RKO (cell line): ENCODE measurements at regions not wholly inside any gene's neighbourhood (a gene's known extent, or its start where the extent isn't known, plus 50 kb on each side); places are given as distances from the start of the nearest gene placed in this dataset.

Experiments used
- DNase-seq: peaks from one replicate; pipeline ENCODE4 v3.0.0-alpha.2; 2016; ENCODE audit warnings: low spot score

DNA sequence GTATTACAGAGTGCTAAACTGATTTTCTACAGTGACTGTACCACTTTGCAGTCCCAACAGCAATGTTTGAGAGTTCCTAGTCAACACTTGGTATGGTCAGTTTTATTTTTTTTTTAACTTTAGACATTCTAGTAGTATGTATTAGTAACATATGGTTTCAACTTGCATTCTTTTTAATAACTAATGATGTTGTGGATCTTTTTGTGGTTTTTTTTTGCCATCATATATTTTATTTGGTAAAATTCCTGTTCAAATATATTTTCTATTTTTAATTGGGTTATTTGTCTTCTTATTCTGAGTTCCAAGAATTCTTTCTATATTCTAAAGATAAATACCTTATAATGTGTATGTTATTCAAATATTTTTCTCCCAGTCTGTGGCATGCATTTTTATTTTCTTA, 189.4 kb upstream of the ECI2 start:
- no peak for DNase-seq

DNA sequence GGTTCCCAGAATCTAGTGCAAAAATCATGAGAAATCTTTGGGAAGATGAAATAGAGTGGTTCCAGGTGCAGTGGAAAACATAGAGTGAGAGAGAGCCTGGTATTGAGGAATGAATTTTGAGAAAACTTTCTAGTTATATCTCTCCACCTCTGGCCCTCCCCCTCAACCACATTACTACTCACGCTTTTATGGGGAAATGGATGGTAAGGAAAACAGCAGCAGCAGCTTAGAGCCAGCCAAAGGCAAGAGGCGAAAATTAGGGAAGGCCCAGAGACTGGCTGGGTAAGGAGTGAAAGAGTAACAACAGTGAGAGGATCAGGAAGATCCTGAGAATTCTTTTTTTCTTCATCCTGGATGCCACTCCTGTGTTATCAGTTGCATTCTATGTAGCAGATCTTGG, 187.9 kb upstream of the ECI2 start:
- DNase-seq = no peak

DNA sequence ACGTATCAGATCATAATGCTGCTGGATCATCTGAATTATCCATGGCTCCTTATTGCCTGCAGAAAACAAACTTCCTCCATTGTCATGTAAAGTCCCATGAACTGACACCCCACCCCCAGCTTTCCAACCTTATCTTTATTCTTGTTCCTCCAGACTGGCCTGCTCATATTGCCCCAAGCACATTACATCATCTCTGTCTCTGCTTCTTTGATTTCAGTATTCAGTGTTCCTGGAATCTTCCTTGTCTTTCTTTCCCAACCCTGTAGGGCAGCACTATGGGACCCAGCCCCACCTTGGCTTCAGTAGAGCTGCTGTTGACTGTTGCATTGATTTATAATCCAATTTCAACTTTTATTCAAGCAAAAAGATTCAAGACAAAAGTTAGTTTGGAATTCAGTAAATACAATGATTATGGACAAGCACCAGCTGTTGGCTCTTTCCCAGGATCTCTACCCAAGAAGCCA, 187.5 kb upstream of the ECI2 start:
- no peak for DNase-seq

DNA sequence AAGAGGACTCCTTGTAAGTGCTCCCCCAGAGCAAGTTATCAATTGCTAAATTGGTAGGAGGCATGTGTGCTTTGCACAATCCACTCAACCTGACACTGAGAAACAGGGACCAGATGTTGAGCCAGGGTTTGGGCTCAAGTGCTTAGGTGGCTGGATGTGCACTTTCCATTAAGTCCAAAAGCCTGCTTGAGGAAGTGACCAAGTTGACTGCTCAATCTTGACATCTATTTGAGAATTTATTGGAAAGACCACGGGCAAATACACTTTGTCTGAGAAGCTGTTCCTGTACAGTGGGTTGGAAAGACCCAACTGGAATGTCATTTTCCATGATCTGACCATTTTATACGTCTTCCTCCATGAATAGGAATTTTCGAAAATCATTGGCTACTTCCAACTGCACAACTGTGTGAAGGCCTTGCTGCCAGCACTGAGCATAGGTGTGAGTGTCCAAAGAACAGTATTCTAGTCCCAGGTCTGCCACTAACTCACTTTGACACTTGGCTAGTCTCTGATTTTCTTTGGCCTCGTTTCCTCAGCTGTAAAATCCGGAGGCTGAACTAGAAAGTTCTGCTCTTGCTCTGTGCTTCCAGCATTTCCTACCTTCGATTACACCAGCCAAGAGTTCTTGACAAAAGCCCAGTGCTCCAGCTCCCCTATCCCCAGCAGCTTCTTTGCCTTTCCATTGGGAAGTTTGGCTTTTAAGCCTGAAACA, 186.9 kb upstream of the ECI2 start:
- DNase-seq = no peak

DNA sequence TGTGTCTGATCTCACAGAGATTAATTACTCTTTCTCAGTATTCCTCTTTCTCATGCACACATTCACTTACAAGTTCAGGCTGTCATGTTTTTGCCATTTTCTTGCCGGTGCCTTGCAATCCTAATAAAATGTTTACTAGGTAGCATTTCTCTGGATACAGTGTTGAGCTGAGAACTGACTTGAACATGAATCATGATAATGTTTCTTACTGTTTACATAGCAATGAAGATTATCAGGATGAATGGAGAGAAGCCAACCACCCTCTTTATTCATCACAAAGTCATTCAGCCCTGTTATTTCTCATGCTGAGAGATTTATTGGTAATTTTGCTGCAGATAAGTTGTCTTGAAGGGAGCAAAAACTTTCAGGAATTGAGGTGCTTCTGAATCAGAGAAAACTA, 185.5 kb upstream of the ECI2 start:
- DNase-seq = peak; percentile 69

DNA sequence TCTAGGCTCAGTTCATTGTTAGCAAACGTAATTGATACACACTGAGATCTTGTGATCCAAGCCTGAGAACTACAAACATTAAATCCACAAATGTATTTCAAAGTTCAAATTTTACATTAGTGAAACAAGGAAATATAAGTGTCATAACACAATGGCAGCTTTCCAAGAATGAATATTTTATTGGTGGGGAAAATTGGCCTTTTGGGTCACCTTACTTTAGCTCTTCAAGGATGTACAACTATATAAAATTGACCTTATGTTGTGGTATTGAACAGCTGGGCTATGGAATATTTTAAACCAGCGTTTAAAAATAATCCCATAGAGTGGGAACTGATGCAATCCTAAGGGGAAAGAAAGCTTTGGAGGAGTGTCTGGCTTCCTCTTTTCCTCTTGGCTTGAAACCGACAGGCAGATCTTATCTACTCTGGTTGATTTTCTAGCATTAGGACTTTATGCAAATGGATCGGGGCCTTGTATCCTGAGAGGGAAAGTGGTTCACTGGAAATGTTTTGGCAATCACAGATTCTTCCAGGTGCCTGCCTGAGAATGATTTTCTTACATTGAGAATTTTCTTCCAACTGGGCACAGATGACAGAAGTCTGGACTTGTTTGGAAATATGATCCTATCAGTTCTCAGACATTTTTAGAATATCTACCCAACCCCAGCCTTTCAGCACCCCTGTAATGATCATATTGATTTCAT, 184.8 kb upstream of the ECI2 start:
- DNase-seq = no peak

DNA sequence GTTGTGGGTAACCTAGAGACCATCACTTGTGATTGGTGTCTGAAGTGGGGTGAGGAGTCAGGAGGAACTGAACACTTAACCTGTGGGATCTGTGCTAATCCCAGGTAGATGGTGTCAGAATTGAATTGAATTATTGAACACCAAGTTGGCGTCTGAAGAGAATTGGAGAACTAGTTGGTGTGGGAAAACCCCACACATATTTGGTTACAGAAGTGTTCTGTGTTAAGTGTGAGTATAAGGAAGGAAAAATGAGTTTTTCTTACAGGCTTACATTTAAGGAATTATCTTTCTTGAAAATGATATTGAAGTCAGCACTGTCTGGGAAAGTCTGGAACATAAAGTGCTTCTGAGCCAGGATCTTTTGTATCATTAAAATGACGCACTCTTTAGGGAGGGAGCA, 182.9 kb upstream of the ECI2 start:
- no peak for DNase-seq

DNA sequence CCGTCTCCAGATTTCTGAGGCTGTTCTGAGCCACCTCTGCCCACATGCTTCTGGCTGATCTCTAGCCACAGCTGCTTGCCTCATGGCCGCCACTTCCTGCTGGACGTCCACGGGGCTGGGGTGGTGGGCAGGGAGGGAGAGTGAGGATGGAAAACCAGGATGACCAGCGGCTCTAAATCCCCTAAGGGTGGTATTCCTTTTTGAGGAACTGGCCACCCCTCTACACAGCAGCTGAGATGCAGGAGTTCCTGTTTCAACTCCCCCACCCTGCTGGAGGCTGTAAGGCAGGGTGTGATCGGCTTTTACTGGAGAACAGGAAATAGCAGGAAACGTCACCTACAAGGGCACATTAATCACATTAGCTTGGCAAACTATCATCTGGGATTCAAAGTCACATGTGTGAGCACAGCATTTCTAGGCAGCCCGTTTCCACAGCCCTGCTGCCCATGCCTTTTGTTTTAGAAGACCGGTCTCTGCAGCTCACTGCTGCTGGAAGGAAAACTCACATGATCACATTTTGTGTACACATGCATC, 181.6 kb upstream of the ECI2 start:
- DNase-seq = peak; percentile 37

DNA sequence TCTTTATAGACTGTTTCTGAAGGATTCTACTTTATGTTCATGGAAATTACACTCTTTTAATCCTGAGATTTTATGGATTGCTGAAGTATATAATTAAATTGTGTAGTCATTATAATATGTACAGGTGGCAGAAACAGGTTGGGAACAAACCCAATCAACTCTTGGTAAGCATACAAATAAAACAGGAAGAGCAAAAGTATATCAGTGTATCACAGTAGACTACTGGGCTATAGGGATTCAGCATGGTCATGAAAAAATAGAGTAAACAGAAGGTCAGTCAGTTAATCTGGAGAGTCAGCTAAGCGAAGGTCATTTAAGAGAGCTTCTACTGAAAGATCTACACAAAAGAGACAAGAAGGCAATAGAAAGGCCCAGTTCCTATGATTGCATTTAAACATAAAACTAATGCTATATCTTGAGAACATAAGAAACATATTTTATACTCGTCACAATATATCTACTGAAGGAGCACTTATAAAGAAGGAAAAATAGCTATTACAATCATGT, 178.9 kb upstream of the ECI2 start:
- no peak for DNase-seq

DNA sequence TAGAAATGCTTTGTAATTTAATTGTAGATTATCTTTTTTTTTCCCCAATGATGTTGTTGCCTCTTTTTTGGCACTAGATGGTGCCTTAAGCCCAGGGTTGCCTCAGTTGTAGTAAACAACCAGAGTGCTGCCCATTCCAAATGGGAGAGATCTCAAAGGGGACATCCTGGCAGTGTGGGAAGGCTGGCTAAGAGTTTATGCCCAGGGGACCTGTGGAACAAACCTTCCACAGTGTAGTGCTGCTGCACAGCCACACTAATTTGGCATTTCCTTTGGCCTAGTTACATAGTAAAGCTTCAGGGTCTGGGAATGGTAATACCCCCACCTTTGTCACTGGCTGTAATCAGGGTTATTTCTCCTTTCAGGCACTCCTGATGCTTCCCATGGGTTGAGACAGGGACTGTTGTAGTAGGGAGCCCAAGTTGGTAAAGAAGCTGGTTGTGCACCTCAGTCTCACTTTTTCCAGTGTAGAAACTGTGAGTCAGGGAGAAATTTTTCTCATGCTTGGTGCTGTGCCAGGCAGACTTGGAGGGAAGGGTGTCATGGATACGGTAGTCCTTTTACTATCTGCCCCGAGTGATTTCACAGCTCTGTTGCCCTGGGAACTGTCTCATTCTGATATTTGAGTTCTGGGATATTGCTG, 177.8 kb upstream of the ECI2 start:
- DNase-seq = peak; percentile 38

DNA sequence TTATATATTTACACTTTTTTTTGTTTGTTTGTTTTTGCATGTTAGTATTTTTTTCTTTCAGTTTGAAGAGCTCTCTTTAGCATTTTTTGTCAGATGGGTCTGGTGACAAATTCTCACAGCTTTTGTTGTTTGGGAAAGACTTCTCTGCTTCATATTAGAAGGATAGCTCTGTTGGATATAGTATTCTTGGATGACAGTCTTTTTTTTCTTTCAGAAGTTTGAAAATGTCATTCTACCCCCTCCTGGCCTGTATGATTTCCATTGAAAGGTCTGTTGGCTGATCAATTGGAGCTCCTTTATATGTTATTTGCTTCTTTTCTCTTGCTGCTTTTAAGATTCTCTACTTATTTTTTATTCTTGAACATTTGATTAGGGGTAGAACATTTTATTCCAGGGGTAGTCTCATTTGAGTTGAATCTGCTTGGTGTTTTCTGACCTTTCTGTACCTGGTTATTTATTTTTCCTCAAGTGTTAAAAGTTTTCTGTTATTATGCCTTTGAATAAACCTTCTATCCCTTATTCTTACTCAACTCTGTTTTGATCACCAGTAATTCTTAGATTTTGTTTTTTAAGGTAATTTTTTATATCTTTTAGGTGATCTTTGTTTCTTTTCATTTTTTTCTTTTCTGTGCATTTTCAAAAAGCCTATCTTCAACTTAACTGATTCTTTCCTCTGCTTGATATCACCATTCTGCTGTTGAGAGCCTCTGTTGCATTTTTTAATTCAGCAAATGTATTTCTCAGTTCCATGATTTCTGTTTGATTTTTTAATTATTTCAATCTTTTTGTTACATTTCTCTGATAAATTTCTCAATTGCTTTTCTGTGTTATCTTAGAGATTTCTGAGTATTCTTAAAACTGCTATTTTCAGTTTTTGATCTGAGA, 176.8 kb upstream of the ECI2 start:
- no peak for DNase-seq

DNA sequence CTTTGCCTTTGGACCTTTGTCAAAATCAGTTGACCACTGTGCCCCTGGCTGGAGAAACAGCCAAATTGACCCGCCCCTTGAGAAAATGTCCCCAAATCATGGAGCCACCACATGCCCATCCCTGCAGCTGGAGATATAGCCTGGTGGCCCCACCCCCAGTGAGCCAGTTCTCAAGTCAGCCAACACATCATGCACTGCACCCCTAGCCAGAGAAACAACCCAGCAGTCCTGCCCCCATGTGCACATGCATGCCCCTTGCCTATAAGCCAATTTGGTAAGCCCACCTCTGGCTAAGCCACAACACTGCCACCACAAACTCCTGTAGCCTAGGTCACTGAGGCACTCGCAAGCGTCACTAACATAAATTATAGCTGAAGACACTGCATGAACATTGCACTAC, 174.2 kb upstream of the ECI2 start:
- DNase-seq = no peak

DNA sequence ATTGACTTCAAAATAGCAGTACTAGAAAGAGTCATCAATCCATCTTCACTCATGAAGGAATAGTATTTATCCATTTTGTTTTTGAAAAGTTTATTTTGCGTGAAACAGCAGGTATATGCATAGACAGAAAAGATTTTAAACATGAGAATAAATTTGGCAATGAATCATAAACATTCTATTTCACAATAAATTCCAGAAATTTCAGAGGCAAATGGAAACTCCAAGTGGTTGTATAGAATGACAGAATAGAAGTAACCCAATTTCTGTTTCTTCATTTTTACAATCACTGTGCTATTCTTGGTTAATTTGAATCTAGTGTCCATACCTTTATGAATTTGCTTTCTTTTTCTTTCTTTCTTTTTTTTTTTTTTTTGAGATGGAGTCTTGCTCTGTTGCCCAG, 173.0 kb upstream of the ECI2 start:
- no peak for DNase-seq

DNA sequence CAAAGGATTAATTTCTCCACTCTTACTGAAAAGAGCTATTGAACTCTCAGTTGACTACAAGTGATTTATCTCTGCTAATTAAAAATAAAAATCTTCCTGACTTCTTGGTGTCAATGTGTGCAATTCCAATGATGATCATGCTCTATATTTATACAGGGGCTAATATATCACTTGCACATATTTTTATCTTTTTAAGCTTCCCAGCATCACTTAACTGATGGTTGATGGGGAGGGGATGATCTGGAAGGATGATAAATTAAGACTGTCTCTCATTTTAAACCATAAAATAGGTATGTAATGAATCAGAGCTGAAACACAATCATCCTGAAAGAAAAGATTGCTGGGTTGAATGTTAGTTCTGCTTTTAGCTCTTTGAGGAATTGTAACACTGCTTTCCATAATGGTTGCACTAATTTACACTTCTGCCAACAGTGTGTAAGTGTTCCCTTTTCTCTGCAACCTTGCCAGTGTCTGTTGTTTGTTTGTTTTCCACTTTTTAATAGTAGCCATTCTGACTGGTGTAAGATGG, 169.6 kb upstream of the ECI2 start:
- no peak for DNase-seq

DNA sequence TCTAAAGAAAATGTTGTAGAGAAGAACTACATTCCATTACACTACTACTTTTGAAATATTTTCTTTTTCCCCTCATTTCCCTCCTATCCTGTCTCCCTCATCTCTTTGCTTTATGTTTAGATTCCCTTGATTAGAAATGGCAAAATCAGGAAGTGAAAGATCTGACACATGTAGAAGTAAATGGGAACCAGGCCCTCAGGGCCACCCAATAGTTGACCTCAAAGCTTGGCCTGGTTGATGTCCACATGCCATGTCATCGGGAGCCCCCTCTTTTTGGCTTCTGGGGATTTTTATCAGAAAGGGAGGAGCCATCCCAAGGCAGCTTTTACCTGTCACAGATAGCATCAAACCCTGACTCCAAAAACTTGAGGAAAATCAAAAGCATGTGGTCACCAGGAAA, 168.3 kb upstream of the ECI2 start:
- DNase-seq = no peak

DNA sequence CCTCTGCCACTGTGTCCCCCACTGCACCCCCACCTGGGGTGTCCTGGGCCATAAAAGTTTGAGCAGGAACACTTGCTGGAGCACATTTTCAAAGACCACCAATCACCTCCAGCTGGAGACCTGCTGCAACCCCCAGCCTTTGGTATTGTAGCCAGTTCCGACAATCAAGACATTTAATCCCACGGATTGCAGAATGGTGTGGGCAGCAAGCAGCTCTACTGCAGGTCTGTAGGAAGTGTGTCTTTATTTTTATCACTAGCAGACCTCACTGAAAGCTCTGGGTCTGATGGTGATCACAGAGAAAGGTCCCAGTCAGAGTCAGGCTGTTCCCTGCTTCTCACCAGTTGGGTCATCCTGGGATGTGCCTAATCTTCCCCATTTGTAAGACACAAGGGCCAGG, 167.1 kb upstream of the ECI2 start:
- DNase-seq = no peak

DNA sequence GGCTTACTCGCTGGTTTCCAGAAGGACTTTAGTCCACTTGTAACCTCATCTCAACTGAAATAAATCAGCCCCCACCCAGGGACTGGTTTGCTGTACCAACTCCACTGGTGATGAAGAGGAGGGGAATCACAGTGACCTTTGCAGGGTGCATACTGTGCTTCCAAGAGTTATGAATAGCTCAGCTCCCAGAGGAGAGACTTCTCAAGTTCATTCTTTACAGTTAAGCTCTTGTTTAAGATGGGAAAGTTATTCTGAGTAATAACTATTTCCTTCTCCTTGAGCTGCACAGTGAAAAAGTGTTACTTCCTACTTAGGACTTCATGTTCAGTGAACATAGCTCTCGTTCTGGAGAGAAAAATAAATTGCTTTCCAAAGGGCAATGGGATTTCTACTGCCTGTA, 166.5 kb upstream of the ECI2 start:
- DNase-seq = no peak

DNA sequence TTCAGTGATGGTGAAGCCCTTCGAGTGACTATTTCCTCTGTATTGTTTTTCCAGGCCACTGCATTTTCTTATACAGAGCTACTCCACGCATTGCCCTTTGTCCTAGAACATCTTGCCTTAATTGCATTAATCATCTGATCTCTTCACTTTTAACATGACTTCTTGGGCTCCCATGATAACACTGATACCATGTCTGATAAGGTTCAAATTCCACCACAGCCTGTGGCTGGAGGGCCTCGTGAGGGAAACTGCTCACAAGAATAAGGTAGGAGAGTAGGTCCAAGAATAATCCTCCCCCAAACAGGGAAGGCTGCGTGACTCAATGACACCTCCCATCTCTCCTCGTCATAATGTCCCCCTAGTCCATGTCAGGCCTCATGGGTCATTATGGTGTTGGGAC, 165.5 kb upstream of the ECI2 start:
- DNase-seq = no peak

DNA sequence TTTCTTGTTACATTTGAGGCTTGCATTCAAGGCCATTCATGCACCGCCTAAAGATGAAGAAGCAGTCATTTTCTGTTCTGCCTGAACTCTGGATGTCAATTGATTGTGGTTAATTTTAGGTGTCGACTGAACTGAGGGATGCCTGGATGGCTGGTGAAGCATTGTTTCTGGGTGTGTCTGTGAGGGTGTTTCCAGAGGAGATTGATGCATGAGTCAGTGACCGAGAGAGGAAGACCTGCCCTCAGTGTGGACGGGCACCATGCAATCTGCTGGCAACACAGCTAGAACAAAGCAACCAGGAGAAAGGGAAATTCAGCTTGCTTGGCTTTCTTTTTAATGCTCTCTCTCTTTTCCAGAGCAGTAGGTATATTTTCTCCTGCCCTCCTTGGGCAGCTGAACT, 164.1 kb upstream of the ECI2 start:
- no peak for DNase-seq

DNA sequence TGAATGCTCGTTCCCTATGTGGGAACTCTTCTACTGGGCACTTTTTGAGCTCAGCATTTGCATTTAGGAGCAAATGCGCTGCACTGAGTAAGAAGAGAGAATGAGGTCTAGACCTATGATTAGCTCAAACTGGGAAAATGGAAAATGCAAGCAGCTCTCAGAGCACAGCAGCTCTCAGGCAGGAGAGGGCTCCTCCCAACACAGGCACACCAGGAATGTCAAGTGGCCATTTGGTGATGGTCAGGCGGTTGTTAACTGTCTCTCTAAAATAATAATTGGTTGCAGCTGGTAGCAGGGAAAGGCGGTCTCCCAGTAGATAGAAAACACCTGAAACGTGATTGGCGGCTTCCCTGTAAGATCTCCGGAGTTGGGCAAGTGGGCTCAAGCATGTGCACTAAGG, 162.0 kb upstream of the ECI2 start:
- DNase-seq = no peak

DNA sequence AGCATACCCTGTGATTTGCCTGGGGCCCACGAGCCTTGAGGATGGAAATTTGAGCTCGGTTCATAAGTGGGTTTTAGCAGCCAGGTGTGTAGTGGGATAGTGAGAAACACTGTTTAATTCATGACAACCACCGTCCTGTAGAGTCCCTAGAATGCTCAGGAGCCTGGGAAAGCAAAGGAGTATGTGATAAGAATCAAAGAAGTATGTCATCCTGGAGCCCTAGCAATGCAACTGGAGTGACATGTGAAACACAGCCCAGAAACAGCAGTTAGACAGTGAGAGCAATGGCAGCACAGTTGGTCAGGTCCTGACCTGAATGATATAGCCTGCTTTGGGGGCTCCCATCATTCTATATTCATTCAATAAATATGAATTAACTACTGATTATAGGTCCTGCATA, 161.2 kb upstream of the ECI2 start:
- DNase-seq = no peak

DNA sequence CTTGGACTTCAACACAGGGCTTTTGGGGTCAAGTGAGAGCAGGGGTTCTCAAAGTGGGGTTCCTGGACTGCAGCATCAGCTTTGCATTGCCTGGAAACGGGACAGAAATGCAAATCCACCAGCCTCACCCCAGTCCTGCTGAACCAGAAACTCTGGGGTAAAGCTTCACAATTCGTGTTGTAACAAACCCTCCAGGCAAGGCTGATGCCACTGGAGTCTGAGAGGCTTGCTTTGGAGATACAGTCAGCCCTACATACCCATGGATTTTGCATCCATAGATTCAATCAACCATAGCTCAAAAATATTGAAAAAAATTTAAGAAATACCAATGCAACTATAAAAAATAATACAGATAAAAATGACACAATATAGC, 160.4 kb upstream of the ECI2 start:
- no peak for DNase-seq
